Keratinocyte (primary cell): ENCODE measurements at regions not wholly inside any gene's neighbourhood (a gene's known extent, or its start where the extent isn't known, plus 50 kb on each side); places are given as distances from the start of the nearest gene placed in this dataset.

ENCODE experiments used
- DNase-seq: peaks from one replicate; pipeline ENCODE4 v3.0.0-alpha.2; 2011; ENCODE audit warnings: low read depth, missing footprints, low spot score
- FAIRE-seq: peaks from 2 replicates; lab custom pipeline; 2011; peaks lifted over from hg19 to GRCh38; lab: Jason Lieb, UNC
- H2AFZ ChIP-seq: 2 replicates; pipeline ENCODE4 v1.6.0; 2012; ENCODE audit warnings: low read length, control low read depth, inconsistent platforms; ENCODE audit not compliant: control insufficient read depth
- H3K27ac ChIP-seq: 2 replicates; pipeline ENCODE4 v1.5.1; 2011; ENCODE audit warnings: low read length; ENCODE audit not compliant: control insufficient read depth, insufficient read depth
- H3K27me3 ChIP-seq: 3 replicates; pipeline ENCODE4 v1.6.0; 2011; ENCODE audit warnings: low read length; ENCODE audit not compliant: control insufficient read depth, insufficient read depth; ENCODE audit errors: extremely low read depth
- H3K36me3 ChIP-seq, 2 experiments: 2 replicates in 1 of 2; 3 replicates in 1 of 2; pipeline ENCODE4 v1.5.1; 2011; ENCODE audit warnings: low read length in 2 of 2, mild to moderate bottlenecking in 1 of 2; ENCODE audit not compliant: control insufficient read depth in 2 of 2, insufficient read depth in 2 of 2; ENCODE audit errors: extremely low read depth in 1 of 2
- H3K4me1 ChIP-seq: 3 replicates; pipeline ENCODE4 v1.5.1; 2011; ENCODE audit warnings: low read length; ENCODE audit not compliant: control insufficient read depth, insufficient read depth; ENCODE audit errors: extremely low read depth
- H3K4me2 ChIP-seq: 3 replicates; pipeline ENCODE4 v1.6.0; 2011; ENCODE audit warnings: low read depth, low read length; ENCODE audit not compliant: control insufficient read depth, insufficient read depth; ENCODE audit errors: extremely low read depth
- H3K4me3 ChIP-seq, 3 experiments: fragments of 200-600 bp in 1 of 3; sonication (generic) in 1 of 3; 2 replicates in 2 of 3; 3 replicates in 1 of 3; pipeline ENCODE4 v1.5.1; 2011 to 2016; ENCODE audit warnings: low read length in 3 of 3, mild to moderate bottlenecking in 3 of 3, control low read depth in 2 of 3, inconsistent platforms in 1 of 3, low read depth in 1 of 3, mixed read lengths in 1 of 3, mixed run types in 1 of 3, moderate library complexity in 1 of 3; ENCODE audit not compliant: control insufficient read depth in 2 of 3, insufficient read depth in 2 of 3; ENCODE audit errors: extremely low read depth in 1 of 3
- H3K79me2 ChIP-seq: 2 replicates; pipeline ENCODE4 v1.6.0; 2012; ENCODE audit warnings: low read length; ENCODE audit not compliant: control insufficient read depth, insufficient read depth
- H3K9ac ChIP-seq: 3 replicates; pipeline ENCODE4 v1.6.0; 2011; ENCODE audit warnings: low read length; ENCODE audit not compliant: control insufficient read depth, insufficient read depth; ENCODE audit errors: extremely low read depth
- H3K9me1 ChIP-seq: 3 replicates; pipeline ENCODE4 v1.6.0; 2011; ENCODE audit warnings: low read length; ENCODE audit not compliant: control insufficient read depth, insufficient read depth; ENCODE audit errors: extremely low read depth
- H3K9me3 ChIP-seq: 2 replicates; pipeline ENCODE4 v1.5.1; 2012; ENCODE audit warnings: low read depth, low read length; ENCODE audit not compliant: control insufficient read depth
- H4K20me1 ChIP-seq: 3 replicates; pipeline ENCODE4 v1.6.0; 2011; ENCODE audit warnings: low read length; ENCODE audit not compliant: control insufficient read depth, insufficient read depth; ENCODE audit errors: extremely low read depth
- CTCF ChIP-seq, 3 experiments: IDR thresholded peaks in 1 of 3; conservative IDR thresholded peaks in 1 of 3; optimal IDR thresholded peaks in 1 of 3; 2 replicates in 2 of 3; 3 replicates in 1 of 3; pipeline versions ENCODE3 to v1.5.1; 2011; ENCODE audit warnings: low read length in 3 of 3, mild to moderate bottlenecking in 3 of 3, moderate library complexity in 2 of 3, control low read depth in 1 of 3, inconsistent platforms in 1 of 3; ENCODE audit not compliant: insufficient read depth in 2 of 3; ENCODE audit errors: extremely low read depth in 1 of 3
- EZH2 ChIP-seq: IDR thresholded peaks from one replicate; pipeline ENCODE4 v1.6.1; 2012; ENCODE audit warnings: inconsistent platforms, mild to moderate bottlenecking, low read length, moderate library complexity
- dilution Hi-C: fragments of 300-500 bp; cut with MboI; formaldehyde crosslinking; loops from one replicate; pipeline ENCODE4 v1.7.0; 2020; ENCODE audit warnings: low sequenced_read_pairs; ENCODE audit not compliant: extremely low pct_ligation_motif_present

- Histone ChIP-seq H3K27me3 (no peaks in the 10 kb centered on the region), H3K4me1 (no peaks in the 10 kb centered on the region), H4K20me1 (no peaks in the 10 kb centered on the region), H3K9ac (no peak overlapping the region), H3K27ac (no peak overlapping the region), H3K79me2 (no peaks in the 10 kb centered on the region), H3K36me3 (no peaks in the 10 kb centered on the region), H3K4me2 (no peak overlapping the region), H3K9me1 (no peaks in the 10 kb centered on the region), H3K9me3 (peaks cover 2% of the 10 kb centered on the region), H3K4me3 (no peak overlapping the region), H2AFZ (no peak overlapping the region)
- no peak for TF ChIP-seq CTCF (optimal IDR thresholded peaks at IDR 0.05 in 1 of 3, IDR thresholded peaks at IDR 0.05 in 1 of 3, conservative IDR thresholded peaks at IDR 0.05 in 1 of 3; ENCODE audit: extremely low read depth in 1 of 3, insufficient read depth in 2 of 3, low read length in 3 of 3)
- TF ChIP-seq EZH2, result no peak
- dilution Hi-C loops, result no loop called here
- DNase-seq, result no peak
- FAIRE-seq, result no peak
Observed at GRCh38 chr11:133706925-133707794, 138.2 kb downstream of the SPATA19 start.

GRCh38 chr11:133705873-133706272, 139.4 kb downstream of the SPATA19 start:
- FAIRE-seq, result no peak

More at GRCh38 chr11:133705873-133706272, 139.4 kb downstream of the SPATA19 start:
- Histone ChIP-seq H2AFZ (no peak overlapping the region), H4K20me1 (no peaks in the 10 kb centered on the region), H3K36me3 (no peaks in the 10 kb centered on the region), H3K9me1 (no peaks in the 10 kb centered on the region), H3K27ac (no peak overlapping the region), H3K9me3 (peaks cover 2% of the 10 kb centered on the region), H3K4me3 (no peak overlapping the region), H3K9ac (no peak overlapping the region), H3K4me2 (no peak overlapping the region), H3K27me3 (no peaks in the 10 kb centered on the region), H3K79me2 (no peaks in the 10 kb centered on the region), H3K4me1 (no peaks in the 10 kb centered on the region)
- no peak for DNase-seq
- dilution Hi-C loops, result no loop called here
- TF ChIP-seq CTCF (optimal IDR thresholded peaks at IDR 0.05 in 1 of 3, IDR thresholded peaks at IDR 0.05 in 1 of 3, conservative IDR thresholded peaks at IDR 0.05 in 1 of 3; ENCODE audit: extremely low read depth in 1 of 3, insufficient read depth in 2 of 3, low read length in 3 of 3) (no peak), EZH2 (no peak)
